Smooth muscle cell of the brain vasculature (primary cell): ENCODE measurements at regions not wholly inside any gene's neighbourhood (a gene's known extent, or its start where the extent isn't known, plus 50 kb on each side); places are given as distances from the start of the nearest gene placed in this dataset.

Experiments
- DNase-seq: peaks from one replicate; pipeline ENCODE4 v3.0.0-alpha.2; 2012; ENCODE audit warnings: low read depth, low spot score

DNA sequence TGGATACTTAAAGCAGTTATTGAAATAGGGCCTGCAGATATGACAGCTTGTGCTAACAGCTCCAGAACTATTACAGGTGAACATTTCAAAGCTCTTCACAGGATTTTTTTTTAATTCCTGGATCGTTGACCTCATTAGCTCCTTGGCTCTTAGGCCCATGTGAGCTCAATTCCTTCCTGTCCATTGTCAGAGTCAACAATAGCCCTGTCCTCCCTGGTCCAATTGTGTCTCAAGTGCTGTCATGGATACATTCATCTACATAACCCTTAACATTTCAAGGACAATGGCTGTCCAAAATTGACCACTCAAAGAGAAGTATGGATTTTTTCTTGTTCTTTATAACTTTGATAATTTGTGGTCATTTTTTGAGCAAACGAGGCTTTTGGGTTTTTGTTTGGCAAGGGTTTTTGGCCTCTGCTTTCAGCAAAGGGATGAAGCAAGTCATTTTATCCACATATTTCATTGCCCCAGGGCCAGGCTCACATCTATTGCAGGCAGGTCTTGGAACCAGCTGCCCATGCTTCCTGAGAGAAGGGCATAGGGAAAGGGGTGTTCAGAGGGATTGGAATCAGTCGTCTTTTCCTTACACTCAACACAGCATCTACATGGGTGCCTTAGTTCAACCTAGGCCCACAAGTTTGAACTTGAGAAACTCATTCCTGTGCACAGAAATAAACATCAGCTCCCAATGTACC lies 282.1 kb downstream of the TPBG start:
- no peak for DNase-seq

DNA sequence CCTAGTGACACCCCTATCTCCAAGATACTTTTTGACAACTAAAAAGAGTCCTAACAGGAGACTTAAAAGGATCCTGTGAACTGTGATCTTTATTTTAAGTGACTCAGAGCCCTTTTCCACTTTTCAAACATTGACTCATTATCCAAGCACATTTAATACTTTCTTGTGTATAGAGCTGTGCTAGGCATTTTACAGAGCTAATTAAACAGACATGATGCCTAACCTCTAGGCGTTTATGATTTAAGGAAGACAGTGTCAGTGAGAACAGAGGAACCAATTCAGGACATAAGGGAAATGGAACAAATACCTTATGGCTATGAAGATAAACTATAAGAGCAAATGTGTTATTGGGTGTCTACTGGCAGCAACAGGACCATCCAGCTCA lies 282.6 kb downstream of the TPBG start:
- DNase-seq: no peak

- no peak for DNase-seq
Observed at GRCh38 chr6:82651845-82652335, 288.3 kb downstream of the TPBG start.

DNA sequence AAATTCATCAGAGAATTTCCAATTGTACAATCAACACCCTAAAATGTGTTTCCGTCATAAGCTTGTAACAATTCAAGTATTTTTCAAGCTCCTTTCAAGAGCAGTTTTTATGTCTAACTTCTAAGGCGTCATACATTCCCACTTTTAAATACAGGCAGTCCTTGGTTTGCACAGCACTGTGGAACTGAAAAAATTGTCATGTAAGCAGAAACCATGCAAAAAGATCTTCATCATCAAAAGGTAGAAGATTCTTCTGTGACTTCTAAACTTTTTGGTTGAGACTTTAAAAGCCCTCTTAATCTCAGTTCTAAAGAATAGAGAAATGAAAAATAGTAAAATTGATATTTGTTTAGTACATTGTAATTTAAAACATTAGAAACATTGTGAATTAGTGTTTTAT lies 315.6 kb downstream of the TPBG start:
- no peak for DNase-seq

GRCh38 chr6:82680192-82680591 lies 316.6 kb downstream of the TPBG start:
- no peak for DNase-seq

- DNase-seq: no peak
Observed at GRCh38 chr6:82681119-82681714, 317.6 kb downstream of the TPBG start.

DNA sequence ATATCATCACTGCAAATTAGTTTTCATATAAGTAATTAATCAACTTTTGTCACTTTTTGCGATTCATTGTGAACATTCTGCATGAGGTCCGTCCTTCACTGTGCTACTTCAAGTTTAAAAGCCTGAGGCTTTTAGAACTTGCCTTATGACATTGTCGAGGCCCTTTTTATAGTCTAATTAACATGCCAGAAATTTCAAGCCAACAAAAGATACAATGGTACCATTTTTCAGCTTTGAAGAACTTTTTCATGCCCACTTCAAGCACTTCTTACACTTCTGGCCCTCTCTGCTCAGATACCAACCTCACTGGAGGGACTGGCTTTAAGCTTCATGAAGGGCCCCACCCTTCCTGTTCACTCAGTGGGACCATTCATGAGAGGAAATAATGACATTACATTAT lies 323.1 kb downstream of the TPBG start:
- no peak for DNase-seq

- no peak for DNase-seq
Observed at GRCh38 chr6:82687855-82688254, 324.2 kb downstream of the TPBG start.

DNA sequence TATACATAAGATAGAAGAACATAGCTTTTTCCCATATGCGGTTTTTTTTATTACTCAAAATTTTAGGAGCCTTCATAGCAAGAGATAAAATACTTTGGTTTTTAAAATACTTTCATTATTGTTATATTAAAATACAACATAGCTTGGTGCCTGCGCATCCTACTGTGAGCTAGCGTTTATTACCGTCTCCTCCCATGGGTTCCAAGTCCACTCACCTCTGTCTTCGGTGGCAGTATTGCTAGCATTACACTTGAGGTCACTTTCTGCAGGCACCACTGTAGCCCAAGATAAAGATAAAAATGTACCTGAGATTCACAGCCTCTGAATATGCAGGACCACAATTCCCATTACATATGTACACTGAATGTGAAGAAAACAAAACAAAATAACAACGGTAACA lies 326.7 kb downstream of the TPBG start:
- DNase-seq: no peak

DNA sequence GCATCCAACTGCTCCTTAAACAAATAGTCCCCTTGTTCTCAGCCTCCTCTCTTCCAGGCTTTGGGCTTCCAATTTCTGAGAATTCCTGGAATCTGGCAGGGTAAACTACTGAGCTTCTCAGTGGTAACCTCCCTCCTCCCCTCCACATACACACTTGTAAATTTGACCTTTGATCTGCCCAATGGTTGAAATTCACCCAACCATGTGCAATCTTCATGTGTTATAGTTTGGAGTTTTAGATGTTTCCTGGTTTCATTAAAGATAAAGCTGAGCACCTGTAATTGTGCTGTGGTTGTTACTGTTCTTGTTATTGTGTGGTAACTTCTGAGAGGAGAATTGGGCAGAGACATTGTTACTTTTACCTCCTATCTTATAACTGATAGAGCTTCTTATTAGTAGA lies 328.4 kb downstream of the TPBG start:
- no peak for DNase-seq

DNA sequence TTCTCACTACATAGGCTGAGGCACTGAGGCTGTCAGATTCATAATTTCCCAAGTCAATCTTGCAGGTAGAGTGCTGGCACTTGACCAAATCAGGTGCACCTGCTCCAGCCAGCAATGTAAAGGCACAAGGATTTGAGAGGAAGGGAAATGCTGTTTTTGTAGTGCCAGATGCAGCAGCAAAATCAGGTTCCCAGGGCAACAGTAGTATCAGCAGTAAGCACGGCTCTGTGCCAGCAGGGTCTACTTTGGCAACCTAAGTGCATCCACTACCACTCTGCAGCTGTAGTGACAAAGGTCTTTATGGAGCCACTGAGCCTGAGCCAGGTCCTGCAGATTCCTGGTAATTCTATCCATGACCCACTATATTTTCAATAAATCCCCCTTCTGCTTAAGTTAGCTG lies 329.5 kb downstream of the TPBG start:
- no peak for DNase-seq

DNA sequence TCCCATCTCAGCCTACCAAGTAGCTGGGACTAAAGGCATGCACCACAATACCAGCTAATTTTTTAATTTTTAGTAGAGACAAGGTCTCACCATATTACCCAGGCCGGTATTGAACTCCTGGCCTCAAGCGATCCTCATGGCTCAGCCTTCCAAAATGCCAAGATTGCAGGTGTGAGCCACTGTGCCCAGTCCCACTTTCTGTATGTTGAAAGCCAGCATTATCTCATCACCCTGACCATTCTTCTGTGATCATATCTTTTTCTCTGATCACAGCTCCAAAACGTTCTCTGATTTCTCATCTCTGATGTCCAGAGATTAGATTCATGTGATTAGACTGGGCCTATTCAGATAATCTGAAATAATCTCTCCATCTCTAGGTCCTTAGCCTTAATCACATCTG lies 337.7 kb downstream of the TPBG start:
- no peak for DNase-seq

GRCh38 chr6:82702574-82702973 lies 339.0 kb downstream of the TPBG start:
- DNase-seq: no peak

DNA sequence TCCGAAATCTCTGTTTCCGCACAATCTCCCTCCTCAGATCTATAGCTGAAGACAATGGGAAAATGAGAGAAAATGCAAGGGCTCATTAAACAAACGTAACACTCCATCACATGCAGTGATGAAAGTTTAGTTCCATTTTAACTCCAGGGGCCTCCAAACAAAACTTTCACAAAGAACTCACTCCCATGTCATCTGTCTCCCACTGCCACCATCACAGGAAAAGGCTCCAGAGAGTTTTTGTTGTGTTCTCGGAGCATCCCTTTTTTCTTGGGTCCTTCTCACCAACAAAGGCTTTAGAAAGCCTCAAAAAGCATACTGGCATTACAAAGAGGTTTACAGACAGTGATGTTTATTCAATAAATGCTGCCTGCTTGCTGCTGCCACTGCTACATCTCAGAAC lies 339.6 kb downstream of the TPBG start:
- DNase-seq: no peak

GRCh38 chr6:82704045-82704444 lies 340.4 kb downstream of the TPBG start:
- DNase-seq: no peak

GRCh38 chr6:82705579-82705978 lies 342.0 kb downstream of the TPBG start:
- DNase-seq: no peak

DNA sequence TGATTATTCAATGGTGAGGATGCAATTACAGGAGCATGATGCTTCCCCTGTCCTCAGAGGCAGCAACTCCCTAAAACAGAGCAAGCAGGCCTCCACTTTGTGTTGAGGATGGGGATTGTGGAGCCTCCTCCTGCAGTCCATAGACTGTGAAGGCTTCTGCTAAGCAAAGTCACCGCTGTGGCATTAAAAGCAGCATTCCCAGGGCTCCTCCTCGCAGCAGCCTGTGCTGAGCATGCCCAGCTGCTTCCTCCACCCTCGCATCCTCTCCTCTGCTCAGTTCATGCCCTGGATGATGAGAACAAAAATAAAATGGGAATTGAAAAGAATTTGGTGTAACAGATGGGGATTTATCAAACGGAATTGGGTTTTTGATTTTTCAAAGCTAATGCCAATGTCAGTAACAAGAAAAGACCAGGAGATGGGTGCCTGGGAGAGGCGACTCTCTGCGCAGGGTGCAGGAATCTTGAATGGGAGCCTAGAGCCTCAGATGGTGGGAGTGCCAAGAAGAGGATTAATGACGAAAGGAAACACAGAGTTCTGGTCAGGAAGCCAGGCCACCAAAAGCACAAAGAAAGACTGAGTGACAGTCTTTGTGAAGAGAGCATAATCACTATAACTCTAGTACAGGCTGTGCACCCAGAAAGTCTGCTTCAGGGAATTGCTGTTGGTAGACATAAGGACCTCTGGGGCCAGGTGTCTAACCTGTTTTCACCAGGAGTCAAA lies 347.6 kb downstream of the TPBG start:
- no peak for DNase-seq

DNA sequence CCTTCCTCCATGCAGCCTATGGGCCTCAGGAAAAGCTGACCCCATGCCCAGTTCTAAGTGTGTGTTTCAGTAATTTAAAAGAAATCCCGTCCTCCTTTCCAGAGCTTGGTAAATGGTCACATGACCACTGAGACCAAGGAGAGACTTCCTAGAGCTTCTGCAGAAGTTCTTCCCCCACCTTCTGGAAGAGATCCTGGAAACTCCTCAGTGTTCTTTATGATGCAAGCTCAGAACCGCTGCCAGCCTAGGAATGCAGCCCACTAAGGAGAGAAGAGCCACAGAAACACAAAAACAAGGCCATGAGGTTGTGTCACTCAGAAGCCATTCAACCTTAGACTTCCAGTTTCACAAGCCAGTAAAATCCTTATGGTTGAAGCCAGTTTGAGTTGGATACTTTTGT lies 348.4 kb downstream of the TPBG start:
- DNase-seq: no peak

DNA sequence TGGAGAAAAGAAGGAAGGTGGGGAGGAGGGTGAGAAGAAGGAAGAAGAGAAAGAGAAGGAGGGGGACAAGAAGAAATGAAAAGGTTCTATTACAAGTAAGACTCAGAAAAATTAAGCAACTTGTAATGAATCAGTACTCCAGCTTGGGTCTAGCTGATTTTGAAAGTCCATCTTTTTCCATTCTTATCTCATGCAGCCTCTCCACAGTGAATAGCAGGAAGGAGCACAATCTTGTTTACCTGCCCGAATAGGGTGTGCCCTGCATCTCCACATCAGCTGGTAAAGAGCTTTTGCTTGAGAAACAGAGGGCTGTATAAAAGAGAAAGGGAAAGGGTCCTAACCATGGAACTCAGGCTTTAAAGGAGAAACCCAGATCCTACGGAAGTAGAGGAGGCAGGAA lies 348.8 kb downstream of the TPBG start:
- DNase-seq: no peak

DNA sequence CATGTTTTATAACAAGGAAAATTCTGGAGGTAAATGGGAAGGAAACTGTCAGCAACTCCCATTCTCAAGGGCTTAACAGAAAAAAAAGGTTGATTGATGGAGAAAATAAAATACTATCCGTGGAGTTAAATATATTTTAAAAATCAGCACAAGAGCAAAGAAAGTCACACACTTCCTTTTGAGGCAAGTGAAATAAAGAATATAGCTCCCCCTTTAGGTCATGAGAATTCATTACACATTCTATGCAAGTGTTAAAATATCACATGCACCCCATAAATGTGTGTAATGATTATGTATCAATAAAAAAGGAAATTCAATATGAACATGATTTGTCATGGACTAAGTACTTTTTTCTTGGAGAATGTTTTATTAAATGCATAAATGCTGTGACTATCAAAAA lies 349.2 kb downstream of the TPBG start:
- no peak for DNase-seq

GRCh38 chr6:82720992-82721391 lies 344.6 kb downstream of the UBE3D start:
- no peak for DNase-seq

DNA sequence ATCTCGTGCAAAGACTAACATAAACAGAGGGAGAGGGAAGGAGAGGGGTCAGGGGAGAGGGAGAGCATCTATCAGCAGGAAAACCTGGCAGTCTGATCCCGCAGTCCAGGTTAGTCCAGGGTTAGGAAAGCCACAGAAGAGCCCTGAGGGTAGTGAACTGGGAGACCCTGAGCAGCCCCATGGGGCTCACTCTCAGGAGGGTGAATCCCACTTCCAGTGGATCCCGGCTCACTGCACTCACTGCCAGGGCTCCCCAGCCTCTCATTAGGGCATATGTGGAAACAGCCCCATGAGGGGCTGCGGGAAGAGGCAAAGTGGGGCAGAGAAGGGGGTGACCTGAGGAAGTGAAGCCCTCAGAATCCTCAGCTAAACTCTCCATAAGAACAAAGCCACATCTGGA lies 329.9 kb downstream of the UBE3D start:
- no peak for DNase-seq

GRCh38 chr6:82737965-82738364 lies 327.7 kb downstream of the UBE3D start:
- DNase-seq: no peak
